ENCODE measurements at regions not wholly inside any gene's neighbourhood (a gene's known extent, or its start where the extent isn't known, plus 50 kb on each side); places are given as distances from the start of the nearest gene placed in this dataset.
"Not testable (repeated sequence)": the region's sequence is repeated elsewhere in the genome, so short reads cannot be mapped to it uniquely, and the experiment has no call there.

- no peak for DNase-seq (ENCODE audit: low read depth)
Measured at GRCh38 chr5:142408981-142409481, 84.2 kb upstream of the SPRY4 start.

DNA sequence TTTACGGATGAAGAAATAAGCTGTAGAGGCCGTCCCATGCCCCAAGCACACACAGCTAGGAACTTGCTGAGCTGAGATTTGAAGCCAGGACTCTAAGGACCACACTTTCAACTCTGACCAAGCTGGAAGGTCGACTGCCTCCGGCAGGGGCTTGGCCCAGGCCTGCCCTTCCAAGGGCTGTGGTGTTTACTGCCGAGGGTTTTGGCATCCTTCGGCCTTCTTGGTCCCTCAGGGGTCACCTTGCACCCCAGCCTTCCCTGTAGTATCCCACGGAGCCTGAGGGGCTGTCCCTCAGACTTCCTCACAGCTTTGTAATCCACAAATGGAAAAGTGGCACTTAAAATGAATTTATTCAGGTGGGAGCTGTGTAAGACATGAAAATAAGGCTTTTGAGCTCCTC is 83.7 kb upstream of the SPRY4 start:
- DNase-seq (ENCODE audit: low read depth) = no peak

DNA sequence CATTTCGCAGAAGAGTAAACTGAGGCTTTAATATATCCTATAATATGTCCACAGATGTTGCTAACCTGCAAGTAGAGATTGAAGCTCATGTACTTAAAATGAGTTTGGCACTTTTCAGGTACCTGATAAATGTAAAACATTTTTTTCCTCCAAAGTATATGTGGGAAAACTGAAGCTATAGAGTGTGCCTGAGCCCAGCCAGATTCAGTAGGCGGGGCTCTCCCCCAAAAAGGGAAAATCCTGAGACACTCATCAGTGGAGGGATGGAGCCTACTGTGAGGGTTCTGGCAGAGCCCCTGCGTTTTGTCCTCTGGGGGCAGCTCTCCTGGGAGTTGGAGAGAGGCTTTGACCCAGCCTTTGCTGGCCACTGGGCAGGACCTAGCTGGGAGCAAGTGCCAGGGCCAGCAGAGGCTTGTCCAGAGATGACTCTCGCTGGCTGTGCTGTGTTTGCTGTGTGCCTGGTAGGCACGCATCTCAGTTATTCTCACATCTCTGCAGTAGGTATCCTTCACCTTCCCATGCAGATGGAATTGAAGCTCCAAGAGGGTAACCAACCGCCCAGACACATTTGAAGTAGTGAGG is 81.1 kb upstream of the SPRY4 start:
- no peak for DNase-seq (ENCODE audit: low read depth)

- no peak for DNase-seq (ENCODE audit: low read depth)
Measured at GRCh38 chr5:142405023-142405422, 80.2 kb upstream of the SPRY4 start.

DNA sequence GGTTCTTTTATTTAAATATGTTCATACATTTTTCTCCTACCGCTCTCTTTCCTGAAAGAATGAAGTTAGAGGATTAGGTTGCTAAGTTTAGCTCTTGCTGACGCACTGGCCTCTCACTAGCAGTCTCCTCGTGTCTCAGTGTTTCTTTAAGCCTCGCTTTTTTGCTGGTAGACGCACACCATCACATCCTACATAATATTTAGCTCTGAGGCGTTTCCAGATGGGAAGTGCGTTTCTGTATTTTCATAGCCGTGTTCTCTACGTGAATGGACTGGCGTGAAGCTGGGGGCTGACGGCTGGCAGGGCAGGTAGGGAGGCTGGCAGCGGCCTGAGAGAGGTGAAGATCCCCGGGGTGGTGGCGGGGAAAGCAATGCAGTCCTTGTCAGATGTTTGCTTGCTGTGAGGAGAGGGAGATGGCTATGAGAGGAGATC is 79.2 kb upstream of the SPRY4 start:
- no peak for DNase-seq (ENCODE audit: low read depth)

- no peak for DNase-seq (ENCODE audit: low read depth)
Measured at GRCh38 chr5:142403583-142403982, 78.8 kb upstream of the SPRY4 start.

DNA sequence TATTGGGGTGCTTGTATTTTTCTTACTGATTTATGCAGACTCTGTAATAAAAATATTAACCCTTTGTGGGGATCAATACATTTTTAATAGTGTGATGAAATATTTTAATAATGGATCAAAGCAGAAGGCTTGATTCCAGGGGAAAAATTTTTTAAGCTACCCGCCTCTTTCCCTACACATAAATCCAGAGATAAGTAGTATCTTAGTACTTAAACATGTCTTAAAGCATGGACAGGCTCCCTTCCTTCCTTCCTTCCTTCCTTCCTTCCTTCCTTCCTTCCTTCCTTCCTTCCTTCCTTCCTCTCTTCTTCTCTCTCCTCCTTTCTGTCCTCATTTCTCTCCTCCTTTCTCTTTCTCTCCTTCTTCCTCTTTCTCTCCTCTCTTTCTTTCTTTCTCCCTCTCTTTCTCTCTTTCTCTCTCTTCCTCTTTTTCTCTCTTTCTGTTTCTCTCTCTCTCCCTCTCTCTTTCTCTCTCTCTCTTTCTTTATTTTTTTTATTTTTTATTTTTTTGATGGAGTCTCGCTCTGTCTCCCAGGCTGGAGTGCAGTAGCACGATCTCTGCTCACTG is 78.0 kb upstream of the SPRY4 start:
- DNase-seq (ENCODE audit: low read depth) = no peak

DNA sequence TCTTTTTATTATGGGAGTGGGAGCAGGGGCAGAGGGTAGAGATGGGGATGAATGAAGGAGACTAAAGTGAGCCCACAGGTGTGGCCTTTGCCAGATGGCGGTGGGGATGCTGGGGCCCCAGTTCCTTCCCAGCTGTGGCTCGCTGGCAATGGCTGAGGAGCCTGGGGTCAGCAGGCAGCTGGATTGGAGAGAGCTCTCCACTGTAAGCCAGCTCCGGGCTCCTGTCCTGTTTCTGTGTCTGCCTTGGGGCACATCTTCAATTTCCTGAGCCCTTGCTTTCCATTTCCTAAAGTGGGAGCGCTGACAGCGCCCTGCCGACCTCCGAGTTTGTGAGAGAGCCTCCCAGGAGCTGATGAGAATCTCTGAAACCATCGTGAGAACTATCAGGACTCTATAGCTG is 75.6 kb upstream of the SPRY4 start:
- no peak for DNase-seq (ENCODE audit: low read depth)

DNA sequence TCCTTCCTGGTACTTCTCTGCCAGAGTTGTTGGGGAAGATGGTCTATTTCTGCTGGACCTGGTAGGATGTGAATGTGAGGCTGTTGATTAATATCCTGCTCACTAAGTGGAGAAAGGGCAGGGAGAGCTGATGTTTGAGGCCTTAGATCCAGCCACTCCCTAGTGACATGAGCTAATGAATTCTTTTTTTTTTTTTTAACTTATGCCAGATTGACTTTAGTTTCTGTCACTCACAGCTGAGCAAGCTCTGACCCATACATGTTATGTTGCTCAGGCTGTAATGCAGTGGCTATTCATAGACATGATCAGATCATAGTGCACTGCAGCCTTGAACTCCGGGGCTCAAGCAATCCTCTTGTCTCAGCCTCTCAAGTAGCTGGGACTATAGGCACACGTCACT is 75.1 kb upstream of the SPRY4 start:
- DNase-seq (ENCODE audit: low read depth) = peak; percentile 52

DNA sequence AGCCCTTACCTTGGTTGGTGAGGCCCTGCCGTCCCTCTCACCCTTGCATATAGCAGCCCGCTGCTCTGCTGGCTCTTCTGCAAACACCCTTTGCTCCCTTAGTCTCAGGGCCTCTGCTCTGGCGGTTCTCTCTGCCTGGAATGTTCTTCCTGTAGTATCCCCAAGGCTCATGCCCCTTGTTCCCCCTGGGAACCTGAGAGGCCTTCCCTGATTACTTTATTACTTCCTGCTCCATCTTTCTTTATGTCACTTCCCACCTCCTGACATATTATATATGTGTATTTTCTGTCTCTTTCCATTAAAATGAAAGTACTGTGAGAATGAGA is 73.9 kb upstream of the SPRY4 start:
- DNase-seq (ENCODE audit: low read depth) = no peak

- not testable (repeated sequence) for DNase-seq (ENCODE audit: low read depth)
Measured at GRCh38 chr5:142398011-142398729, 73.3 kb upstream of the SPRY4 start.

DNA sequence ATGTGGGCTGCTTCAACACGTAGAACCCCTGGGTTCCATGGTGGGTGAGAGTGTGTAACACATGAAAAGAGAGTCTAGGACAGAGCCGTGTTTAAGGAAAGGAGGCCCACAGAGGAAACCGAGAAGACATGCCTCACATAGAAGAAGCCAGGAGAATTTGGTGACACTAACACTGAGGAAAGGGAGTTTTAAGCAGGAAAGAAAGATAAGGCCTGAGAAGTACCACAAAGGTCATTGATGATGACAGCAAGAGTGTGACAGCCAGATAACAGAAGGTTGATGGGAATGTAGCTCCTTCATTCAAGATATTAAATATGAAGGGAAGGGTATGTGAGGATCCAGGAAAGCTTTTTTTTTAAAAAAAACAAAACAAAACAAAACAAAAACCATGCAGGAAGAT is 72.4 kb upstream of the SPRY4 start:
- DNase-seq (ENCODE audit: low read depth) = no peak

DNA sequence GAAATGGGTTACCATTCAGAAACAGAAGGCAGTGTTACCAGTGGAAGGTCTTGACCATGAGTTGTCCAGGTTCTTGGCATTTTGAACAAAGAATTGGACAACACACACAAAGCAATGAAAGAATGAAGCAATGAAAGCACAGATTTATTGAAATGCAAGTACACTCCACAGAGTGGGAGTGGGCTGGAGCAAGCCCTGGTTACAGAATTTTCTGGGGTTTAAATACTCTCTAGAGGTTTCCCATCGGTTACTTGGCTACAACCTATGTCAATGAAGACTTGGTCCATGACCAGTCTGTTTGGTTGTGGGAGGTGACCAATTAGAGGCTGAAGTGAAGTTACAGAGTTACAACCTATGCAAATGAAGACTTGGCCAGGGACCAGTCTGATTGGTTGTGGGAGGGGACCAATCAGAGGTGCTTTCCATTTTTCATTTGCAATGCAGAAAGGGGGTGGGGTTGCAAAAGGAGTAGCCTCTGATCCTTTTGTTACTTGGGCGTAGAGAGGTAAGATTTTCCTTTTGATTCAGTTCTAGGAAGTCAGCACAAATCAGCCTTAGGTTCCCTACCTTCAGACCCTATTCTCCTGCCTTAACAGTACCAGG is 71.7 kb upstream of the SPRY4 start:
- DNase-seq (ENCODE audit: low read depth) = no peak

DNA sequence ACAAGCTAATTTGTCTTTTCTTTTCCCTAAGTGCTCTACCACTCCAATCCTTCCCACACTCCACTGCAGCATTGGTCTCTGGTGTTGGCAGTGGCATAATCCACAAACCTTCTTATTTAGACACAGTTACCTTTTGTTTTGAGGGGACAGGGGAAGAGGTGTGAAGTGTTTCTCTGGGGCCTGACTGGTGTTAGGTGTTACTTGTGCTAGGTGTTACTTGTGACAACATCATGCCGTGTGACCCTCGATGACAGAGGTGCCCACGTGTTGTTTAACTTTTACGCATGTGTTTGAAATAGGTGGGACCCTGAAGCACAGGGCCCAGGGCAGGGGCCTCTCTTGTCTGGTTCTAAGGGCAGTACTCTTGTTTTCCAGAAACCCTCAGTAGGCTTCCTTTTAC is 70.5 kb upstream of the SPRY4 start:
- DNase-seq (ENCODE audit: low read depth) = no peak

DNA sequence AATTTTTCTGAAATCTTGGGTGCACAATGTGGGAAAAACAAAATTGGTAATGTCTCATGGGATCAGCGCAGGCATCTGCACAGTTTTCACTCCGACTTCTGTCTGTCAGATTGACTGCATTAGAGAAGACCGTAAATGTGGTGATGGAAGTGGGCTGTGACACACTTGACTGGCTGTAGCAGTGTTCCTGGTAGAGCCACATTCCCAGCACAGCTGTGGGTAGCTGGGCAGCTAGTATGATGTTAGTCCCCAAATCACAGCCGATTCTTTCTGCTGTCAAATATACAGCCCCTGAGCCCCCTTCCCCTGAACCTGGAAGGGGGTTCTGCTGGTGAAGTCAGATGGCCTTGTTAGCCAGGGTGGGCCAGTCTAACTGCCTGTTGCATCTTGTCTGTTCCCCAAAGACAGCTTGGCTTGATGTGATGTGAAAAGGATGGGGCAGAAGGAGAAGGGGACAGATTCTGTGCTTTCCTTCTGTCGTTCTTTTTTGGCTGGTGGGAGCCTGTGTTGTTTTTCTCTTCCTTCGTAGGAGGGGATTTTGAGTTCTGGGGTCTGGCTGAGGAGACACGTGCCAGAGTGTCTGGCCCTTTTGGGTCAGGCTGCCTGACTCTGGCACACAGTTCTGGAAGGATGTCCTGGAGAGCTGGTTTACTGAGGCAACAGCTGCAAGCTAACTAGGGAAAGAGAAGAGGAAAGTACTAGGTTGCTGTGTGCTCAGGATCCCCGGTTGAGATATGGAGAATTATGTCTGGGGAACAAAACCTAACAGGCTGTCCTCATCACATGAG is 66.4 kb upstream of the SPRY4 start:
- no peak for DNase-seq (ENCODE audit: low read depth)

DNA sequence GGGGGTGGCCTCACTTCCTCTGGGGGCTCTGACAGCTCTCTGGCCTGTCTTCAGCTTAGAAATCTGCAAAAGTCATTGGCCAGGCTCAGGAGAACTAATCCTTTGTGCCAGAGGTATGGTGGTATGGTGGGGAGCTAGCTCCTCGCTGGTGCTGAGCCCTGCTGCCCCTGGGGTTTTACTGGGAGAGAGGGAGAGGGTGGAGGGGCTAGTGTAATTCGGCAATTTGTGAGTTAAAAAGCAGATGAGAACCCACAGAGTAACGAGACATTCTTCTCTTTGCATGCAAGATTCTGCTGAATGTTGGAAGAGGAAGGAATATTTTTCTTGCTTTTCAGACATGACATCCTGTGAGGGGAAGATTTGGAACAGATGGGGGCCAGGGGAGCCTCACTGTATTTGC is 65.5 kb upstream of the SPRY4 start:
- DNase-seq (ENCODE audit: low read depth) = no peak

DNA sequence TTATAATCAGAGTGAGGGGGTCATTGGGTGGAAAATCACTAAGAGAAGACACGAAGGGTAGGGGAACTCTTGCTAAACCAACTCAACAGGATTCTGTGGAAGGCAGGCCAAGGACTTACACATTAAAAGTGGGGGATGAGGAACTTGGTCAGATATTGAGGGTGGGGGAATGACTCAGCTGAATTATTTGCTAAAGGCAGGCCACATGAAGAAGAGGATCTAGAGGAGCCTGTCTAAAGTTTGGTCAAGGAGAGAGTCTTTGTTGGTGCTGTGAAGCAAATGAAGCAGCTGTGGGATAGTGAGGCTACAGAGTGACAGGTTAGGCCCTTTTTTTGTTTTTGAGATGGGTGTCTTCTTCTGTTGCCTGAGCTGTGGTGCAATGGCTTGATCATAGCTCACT is 63.9 kb upstream of the SPRY4 start:
- peak; percentile 52 for DNase-seq (ENCODE audit: low read depth)

- no peak for DNase-seq (ENCODE audit: low read depth)
Measured at GRCh38 chr5:142387024-142387682, 62.3 kb upstream of the SPRY4 start.

GRCh38 chr5:142386137-142387023 is 61.6 kb upstream of the SPRY4 start:
- no peak for DNase-seq (ENCODE audit: low read depth)

GRCh38 chr5:142385194-142385593 is 60.4 kb upstream of the SPRY4 start:
- DNase-seq (ENCODE audit: low read depth) = no peak

Data from HT1080 (cell line).